Ovary (tissue), 7 donors: ENCODE measurements at regions not wholly inside any gene's neighbourhood (a gene's known extent, or its start where the extent isn't known, plus 50 kb on each side); places are given as distances from the start of the nearest gene placed in this dataset.

Experiments used
- DNase-seq, 5 donors: peaks; one replicate each; pipeline ENCODE4 v3.0.0-alpha.2; 2019 to 2020
- H3K27ac ChIP-seq, 2 donors: fragments of 200-600 bp; one replicate each; pipeline versions ENCODE4 v1.5.1 to v1.8.0; 2019 to 2022
- H3K27me3 ChIP-seq: fragments of 200-600 bp; one replicate; pipeline ENCODE4 v1.8.0; 2022
- H3K36me3 ChIP-seq: fragments of 200-600 bp; sonication (generic); one replicate; pipeline ENCODE4 v1.5.1; 2019
- H3K4me1 ChIP-seq: one replicate; pipeline ENCODE4 v1.8.1; 2013; ENCODE audit warnings: mild to moderate bottlenecking, moderate library complexity; ENCODE audit not compliant: insufficient read depth
- H3K4me3 ChIP-seq: fragments of 200-600 bp; sonication (generic); one replicate; pipeline ENCODE4 v1.5.1; 2017
- H3K9me3 ChIP-seq, 2 donors: fragments of 200-600 bp in 1 of 2; sonication (generic) in 1 of 2; one replicate each; pipeline versions ENCODE4 v1.5.1 to v1.8.1; 2013 to 2019; ENCODE audit warnings: mild to moderate bottlenecking in 1 of 2, moderate library complexity in 1 of 2
- EP300 ChIP-seq: sonication (generic); formaldehyde crosslinking; IDR thresholded peaks from one replicate; pipeline ENCODE4 v1.6.1; 2017; ENCODE audit warnings: antibody characterized with exemption
- POLR2A ChIP-seq: fragments of 450-650 bp; IDR thresholded peaks from one replicate; pipeline ENCODE4 v1.6.1; 2017; ENCODE audit warnings: antibody characterized with exemption, mild to moderate bottlenecking, moderate library complexity
- WGBS, 3 donors: extraction: QIAGEN DNeasy Blood & Tissue Kit in 1 of 3; methylation state at CpG; one replicate each; pipeline versions ENCODE4 v1.1.5 to v1.1.7; 2013 to 2017; 5-methylcytosine and 5-hydroxymethylcytosine counted together
- intact Hi-C, 4 donors: fragments of 100-400 bp; cut with DNase I; formaldehyde crosslinking; loops; one replicate each; pipeline versions ENCODE4 v1.11.0 to v1.15.1; 2022 to 2023
- TF ChIP-seq, protein P1 (sequence below), 3 donors: fragments of 450-650 bp in 2 of 3; fragments of 200-600 bp in 1 of 3; IDR thresholded peaks; one replicate each; pipeline versions ENCODE4 v1.5.1 to v1.8.0; 2016 to 2022; ENCODE audit warnings: antibody characterized with exemption in 3 of 3, mild to moderate bottlenecking in 1 of 3
- donor health status: DM: no; HTN: no; CAD: no; lungs with moderate emphysema.
- donor health status: DM: no; HTN: no; CAD: no.
- donor health status: Bipolar disorder and iron deficiency.
- donor health status: DM: no; HTN: no; CAD: no.
- donor health status: DM: yes; HTN: yes; CAD: no.

DNA sequence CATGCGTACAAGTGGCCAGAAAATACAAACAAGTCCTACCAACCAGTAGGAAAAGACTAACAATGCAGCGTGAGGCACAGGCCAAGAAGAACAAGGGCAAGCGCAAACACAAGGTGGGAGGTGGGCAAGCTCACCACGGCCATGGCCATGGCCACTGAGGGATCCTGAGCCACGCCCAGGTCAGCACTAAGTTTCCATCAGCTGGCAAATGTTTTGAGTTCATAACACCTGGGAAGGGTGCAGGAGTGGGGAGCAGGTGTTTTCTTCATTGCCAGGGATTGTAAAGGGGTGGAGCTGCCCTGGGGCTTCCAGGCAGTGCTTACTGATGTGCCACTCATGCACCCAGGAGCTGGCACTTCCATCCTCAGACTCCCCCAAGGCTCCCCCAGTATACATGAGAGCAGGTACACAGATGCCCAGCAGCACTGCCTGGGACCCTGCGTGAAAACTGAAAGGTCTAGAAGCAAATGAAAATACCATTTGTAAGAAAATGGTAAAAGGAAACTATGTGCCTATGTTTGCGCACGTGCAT lies 139.2 kb upstream of the RET start:
- no peaks in the 10 kb centered on the region for H3K36me3 ChIP-seq
- no peaks in the 10 kb centered on the region for H3K4me1 ChIP-seq
- TF ChIP-seq EP300 (no peak), POLR2A (no peak)
- TF ChIP-seq, protein P1, sequence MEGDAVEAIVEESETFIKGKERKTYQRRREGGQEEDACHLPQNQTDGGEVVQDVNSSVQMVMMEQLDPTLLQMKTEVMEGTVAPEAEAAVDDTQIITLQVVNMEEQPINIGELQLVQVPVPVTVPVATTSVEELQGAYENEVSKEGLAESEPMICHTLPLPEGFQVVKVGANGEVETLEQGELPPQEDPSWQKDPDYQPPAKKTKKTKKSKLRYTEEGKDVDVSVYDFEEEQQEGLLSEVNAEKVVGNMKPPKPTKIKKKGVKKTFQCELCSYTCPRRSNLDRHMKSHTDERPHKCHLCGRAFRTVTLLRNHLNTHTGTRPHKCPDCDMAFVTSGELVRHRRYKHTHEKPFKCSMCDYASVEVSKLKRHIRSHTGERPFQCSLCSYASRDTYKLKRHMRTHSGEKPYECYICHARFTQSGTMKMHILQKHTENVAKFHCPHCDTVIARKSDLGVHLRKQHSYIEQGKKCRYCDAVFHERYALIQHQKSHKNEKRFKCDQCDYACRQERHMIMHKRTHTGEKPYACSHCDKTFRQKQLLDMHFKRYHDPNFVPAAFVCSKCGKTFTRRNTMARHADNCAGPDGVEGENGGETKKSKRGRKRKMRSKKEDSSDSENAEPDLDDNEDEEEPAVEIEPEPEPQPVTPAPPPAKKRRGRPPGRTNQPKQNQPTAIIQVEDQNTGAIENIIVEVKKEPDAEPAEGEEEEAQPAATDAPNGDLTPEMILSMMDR (IDR thresholded peaks at IDR 0.05) = no peak
- no peak for DNase-seq
- H3K27me3 ChIP-seq = no peaks in the 10 kb centered on the region
- WGBS, 3 donors = 80 to 87% (median 85%) methylated on average over 8 of the region's 8 CpGs
- H3K9me3 ChIP-seq = no peaks in the 10 kb centered on the region
- intact Hi-C loops = no loop called here
- H3K4me3 ChIP-seq = no peak overlapping the region
- H3K27ac ChIP-seq = no peak overlapping the region

DNA sequence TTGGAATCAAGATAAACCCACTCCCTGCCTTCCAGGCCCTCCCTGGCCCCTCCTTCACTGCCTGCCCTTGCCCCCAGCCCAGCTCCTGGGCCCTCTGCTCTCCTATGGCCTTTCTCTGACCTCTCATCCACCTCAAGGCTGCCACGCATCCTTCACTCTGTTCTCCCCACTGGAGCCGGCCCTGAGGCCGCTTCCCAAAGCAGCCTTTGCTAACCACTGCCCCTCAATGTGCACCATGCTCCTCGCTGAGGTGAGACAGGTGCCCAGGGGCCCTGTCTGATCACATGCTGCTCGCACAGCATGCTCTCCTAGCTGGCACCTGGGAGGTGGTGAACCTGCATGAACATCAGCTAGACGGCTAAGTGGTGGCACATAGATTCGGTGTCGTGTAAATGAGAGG lies 138.5 kb upstream of the RET start:
- H3K27me3 ChIP-seq = no peaks in the 10 kb centered on the region
- intact Hi-C loops = no loop called here

DNA sequence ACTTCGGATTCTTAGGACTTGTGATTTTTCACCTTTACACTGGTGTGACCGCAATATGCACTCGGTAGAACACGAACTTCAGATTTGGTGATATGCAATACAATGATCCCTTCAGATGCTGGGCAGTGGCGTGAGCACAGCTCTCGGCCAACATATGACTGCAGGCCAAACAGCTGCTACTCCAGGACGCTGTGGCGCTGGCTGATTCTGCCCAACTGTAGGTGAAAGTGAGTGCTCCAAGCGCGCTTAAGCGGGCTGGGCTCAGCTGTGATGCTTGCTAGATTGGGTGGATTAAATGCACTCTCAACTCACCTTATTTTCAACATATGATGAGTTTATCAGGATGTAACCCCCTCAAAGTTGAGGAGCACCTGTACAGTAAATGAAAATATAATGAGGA lies 137.6 kb upstream of the RET start:
- TF ChIP-seq POLR2A = no peak
- TF ChIP-seq, protein P1 (IDR thresholded peaks at IDR 0.05) = no peak
- TF ChIP-seq EP300 = no peak
- no peaks in the 10 kb centered on the region for H3K27me3 ChIP-seq
- no peak overlapping the region for H3K27ac ChIP-seq
- DNase-seq = no peak
- no peaks in the 10 kb centered on the region for H3K9me3 ChIP-seq
- no peaks in the 10 kb centered on the region for H3K4me1 ChIP-seq
- intact Hi-C loops = no loop called here
- H3K36me3 ChIP-seq = no peaks in the 10 kb centered on the region
- WGBS, 3 donors = 87 to 92% (median 88%) methylated on average over 11 of the region's 11 CpGs
- H3K4me3 ChIP-seq = no peak overlapping the region

More for the DNA sequence above, 138.5 kb upstream of the RET start:
- TF ChIP-seq, protein P1 (IDR thresholded peaks at IDR 0.05) = no peak
- TF ChIP-seq EP300 (no peak), POLR2A (no peak)
- 86 to 90% (median 88%) methylated on average over 8 of the region's 8 CpGs for WGBS, 3 donors
- Histone ChIP-seq H3K4me3 (no peak overlapping the region), H3K27ac (no peak overlapping the region), H3K4me1 (no peaks in the 10 kb centered on the region), H3K36me3 (no peaks in the 10 kb centered on the region), H3K9me3 (no peaks in the 10 kb centered on the region)
- DNase-seq = no peak

DNA sequence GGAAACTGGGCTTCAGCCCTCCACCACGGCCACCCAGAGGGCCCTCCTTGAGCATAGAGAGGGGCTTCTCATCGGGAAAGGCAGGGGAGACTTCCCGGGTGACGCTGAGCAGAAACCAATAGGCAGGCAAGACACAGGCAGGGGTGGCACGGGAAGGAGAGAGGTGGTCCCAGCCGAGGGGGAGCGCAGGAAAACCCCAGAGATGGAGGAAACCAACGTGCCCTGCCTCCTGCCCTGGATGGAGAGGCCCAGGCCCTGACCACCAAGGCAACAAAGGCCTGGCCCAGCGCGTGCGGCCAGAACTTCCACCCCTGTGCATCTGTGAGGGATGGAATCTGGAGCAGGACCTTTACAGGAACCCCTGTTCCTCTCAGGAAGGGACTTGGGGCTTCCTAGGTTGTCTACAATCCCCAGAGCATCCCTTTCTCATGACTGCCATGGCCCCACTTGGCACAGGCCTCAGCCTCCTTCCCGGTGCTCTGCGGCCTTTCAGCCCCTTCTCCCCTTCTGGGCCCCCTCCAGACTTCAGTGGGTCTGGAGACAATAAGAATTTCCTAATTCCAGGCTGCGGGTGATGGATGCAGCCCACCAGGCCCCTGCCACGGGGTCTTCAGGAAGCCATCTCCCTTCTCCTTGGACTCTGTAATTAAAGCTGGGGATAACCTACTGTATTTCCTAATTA lies 137.0 kb upstream of the RET start:
- Histone ChIP-seq H3K27me3 (no peaks in the 10 kb centered on the region), H3K4me3 (no peak overlapping the region), H3K27ac (no peak overlapping the region), H3K9me3 (no peaks in the 10 kb centered on the region), H3K4me1 (no peaks in the 10 kb centered on the region), H3K36me3 (no peaks in the 10 kb centered on the region)
- WGBS, 3 donors = 84 to 89% (median 84%) methylated on average over 15 of the region's 15 CpGs
- DNase-seq = no peak
- intact Hi-C loops = no loop called here
- TF ChIP-seq EP300 (no peak), POLR2A (no peak)
- TF ChIP-seq, protein P1 (IDR thresholded peaks at IDR 0.05) = no peak
